GM12878 (cell line): ENCODE measurements at regions not wholly inside any gene's neighbourhood (a gene's known extent, or its start where the extent isn't known, plus 50 kb on each side); places are given as distances from the start of the nearest gene placed in this dataset.

ENCODE experiments used
- CHD1 ChIP-seq: IDR thresholded peaks from 2 replicates; pipeline ENCODE4 v1.6.1; 2012; ENCODE audit warnings: low read depth, low read length, improper control_type of control experiment
- EZH2 ChIP-seq: IDR thresholded peaks from 2 replicates; pipeline ENCODE4 v1.6.1; 2012; ENCODE audit warnings: low read depth, mild to moderate bottlenecking, control low read depth, inconsistent platforms, low read length, borderline replicate concordance; ENCODE audit not compliant: control insufficient read depth
- FOXM1 ChIP-seq: IDR thresholded peaks from 2 replicates; pipeline ENCODE4 v1.6.1; 2012; ENCODE audit warnings: low read depth, mild to moderate bottlenecking, inconsistent platforms, low read length, moderate library complexity
- NR2C1 ChIP-seq: fragments of 450-650 bp; IDR thresholded peaks from 2 replicates; pipeline ENCODE4 v1.6.1; 2017; ENCODE audit warnings: antibody characterized with exemption, mild to moderate bottlenecking, moderate library complexity
- SUPT20H ChIP-seq: IDR thresholded peaks from 2 replicates; pipeline ENCODE4 v1.6.1; 2011; ENCODE audit warnings: low read depth, mild to moderate bottlenecking, low read length, moderate library complexity, borderline replicate concordance; ENCODE audit not compliant: control insufficient read depth
- TAF1 ChIP-seq: IDR thresholded peaks from 2 replicates; pipeline ENCODE4 v1.6.1; 2011; ENCODE audit warnings: mild to moderate bottlenecking, low read depth, low read length, borderline replicate concordance
- TF ChIP-seq, protein P1 (sequence below), 3 experiments: IDR thresholded peaks in 2 of 3; conservative IDR thresholded peaks in 1 of 3; 2 replicates each; pipeline ENCODE4 v1.5.1; 2011; ENCODE audit warnings: low read depth in 3 of 3, low read length in 3 of 3, mild to moderate bottlenecking in 3 of 3, control low read depth in 2 of 3, moderate library complexity in 2 of 3, inconsistent platforms in 1 of 3, mixed read lengths in 1 of 3; ENCODE audit not compliant: control insufficient read depth in 2 of 3, insufficient read depth in 1 of 3; ENCODE audit errors: extremely low read depth in 1 of 3

GRCh38 chr14:56959121-56959520 lies 148.8 kb upstream of the OTX2 start:
- TF ChIP-seq, protein P1, sequence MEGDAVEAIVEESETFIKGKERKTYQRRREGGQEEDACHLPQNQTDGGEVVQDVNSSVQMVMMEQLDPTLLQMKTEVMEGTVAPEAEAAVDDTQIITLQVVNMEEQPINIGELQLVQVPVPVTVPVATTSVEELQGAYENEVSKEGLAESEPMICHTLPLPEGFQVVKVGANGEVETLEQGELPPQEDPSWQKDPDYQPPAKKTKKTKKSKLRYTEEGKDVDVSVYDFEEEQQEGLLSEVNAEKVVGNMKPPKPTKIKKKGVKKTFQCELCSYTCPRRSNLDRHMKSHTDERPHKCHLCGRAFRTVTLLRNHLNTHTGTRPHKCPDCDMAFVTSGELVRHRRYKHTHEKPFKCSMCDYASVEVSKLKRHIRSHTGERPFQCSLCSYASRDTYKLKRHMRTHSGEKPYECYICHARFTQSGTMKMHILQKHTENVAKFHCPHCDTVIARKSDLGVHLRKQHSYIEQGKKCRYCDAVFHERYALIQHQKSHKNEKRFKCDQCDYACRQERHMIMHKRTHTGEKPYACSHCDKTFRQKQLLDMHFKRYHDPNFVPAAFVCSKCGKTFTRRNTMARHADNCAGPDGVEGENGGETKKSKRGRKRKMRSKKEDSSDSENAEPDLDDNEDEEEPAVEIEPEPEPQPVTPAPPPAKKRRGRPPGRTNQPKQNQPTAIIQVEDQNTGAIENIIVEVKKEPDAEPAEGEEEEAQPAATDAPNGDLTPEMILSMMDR (IDR thresholded peaks at IDR 0.05 in 2 of 3, conservative IDR thresholded peaks at IDR 0.05 in 1 of 3; ENCODE audit: control insufficient read depth in 2 of 3, extremely low read depth in 1 of 3, insufficient read depth in 1 of 3, low read depth in 3 of 3, low read length in 3 of 3): no peak
- TF ChIP-seq NR2C1: no peak
- no peak for TF ChIP-seq TAF1
- TF ChIP-seq SUPT20H: no peak
- TF ChIP-seq CHD1: no peak
- no peak for TF ChIP-seq EZH2
- TF ChIP-seq FOXM1: no peak
